Activated CD4-positive, alpha-beta T cell treated with anti-CD3 and anti-CD28 coated beads, Interleukin-2, amount 50 U/mL, for 16 hours (primary cell): ENCODE measurements at regions not wholly inside any gene's neighbourhood (a gene's known extent, or its start where the extent isn't known, plus 50 kb on each side); places are given as distances from the start of the nearest gene placed in this dataset.

Experiments used
- DNase-seq: peaks from one replicate; pipeline ENCODE4 v3.0.0-alpha.2; 2020

DNA sequence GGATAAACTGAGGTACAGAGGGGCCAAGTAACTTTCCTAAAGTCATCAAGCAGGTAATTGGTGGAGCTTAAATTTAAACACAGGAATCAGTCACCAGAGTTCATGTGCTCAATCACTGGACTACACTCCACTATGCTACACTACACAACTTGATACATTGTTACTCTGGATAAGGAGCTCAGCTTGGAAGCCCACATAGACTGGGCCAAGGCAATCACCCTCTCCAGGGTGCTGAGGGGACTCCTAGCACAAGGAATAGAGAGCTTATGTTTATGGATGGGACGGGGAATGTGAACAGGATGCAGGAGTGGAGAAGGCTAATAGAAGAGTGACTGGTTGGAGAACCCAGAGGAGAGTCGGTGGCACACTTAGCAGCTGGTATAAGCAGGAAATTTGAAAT lies 113.5 kb upstream of the NFIB start:
- DNase-seq: no peak

DNA sequence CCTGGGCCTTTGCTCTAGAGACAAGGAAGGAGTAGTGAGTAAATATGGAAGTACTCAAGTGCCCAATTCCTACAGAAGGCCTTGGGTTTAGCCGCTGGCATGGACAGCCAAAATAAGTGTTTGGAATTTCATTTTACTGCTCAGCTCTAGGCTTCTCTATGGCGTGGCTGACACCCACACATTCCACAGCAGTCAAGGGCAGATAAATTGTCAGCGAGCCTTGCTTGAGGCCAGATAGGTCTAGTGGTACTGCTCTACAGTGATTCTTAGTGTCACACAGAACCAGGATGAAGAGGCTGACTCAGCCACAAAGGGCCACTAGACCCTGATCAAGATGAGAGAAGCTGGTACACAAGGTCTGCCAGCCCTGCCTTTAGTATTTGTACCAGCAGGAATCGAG lies 111.0 kb upstream of the NFIB start:
- DNase-seq: no peak

DNA sequence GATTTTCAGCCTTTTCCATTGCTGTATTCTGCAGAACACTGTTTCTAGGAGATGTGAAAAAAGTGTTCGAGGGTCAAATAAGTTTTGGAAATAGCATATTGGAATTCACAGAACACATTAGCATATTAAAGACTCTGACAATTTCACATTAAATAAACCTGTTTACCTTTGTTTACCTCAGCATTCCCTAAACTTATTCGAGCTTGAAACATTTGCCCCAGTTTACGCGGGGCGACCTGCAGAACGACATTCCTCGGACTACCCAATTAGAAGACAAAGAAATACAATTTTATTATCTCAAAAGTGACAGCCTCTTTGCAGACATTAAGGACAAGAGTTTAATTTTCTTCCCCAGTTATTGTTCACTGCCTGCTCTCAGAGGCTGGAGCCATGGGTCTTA lies 110.3 kb upstream of the NFIB start:
- no peak for DNase-seq

DNA sequence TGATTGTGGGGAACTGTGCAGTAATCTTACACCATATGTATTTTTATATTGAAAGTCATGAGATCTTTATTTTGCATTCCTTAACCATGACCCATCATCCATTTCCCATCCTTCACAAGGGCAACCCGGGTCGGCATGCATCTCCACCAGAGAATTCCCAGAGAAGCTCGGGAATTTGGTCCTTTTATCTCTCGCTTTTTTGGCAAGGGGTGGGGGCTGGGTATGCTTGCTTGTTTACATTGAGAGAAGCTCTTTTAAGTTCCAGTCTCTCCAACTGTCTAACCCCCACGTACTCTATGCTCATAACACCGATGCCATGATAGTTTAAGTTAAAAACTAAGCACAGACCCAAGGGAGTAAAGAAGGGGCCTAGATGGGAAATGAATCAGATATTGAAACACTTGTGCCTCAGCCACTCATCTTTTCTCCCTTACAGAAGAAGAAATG lies 109.9 kb upstream of the NFIB start:
- no peak for DNase-seq

GRCh38 chr9:14421291-14421690 lies 107.3 kb upstream of the NFIB start:
- DNase-seq: no peak

- no peak for DNase-seq
Observed at GRCh38 chr9:14418941-14419937, 105.3 kb upstream of the NFIB start.

DNA sequence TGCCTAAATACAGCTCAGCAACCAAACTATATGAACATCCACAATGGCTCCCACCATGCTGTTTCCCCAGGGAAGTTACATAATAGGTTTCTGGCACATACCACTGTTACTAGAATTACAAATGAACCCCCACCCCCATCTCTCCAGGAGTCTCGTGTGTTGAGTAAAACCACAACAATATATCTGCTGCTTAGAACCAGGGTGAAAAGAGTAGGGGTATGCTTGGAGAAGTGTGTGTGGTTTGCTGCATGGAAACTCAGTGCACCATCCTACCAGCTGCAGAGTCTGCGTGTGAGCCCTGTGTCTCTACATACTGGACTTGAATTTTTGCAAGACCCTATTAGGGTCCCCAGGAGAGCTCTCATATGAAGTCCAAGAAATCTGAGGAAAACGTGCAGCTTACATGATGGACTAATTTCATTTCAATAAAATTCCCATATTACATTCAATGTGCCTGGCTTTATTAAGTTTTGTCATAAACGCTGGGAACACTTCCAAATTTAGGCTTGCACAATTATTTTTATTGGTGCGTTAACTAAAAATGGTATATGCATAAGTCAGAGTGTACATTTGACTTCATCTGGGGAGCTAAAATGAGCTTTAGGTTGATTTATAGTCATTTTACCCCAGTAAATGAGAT lies 104.5 kb upstream of the NFIB start:
- no peak for DNase-seq

DNA sequence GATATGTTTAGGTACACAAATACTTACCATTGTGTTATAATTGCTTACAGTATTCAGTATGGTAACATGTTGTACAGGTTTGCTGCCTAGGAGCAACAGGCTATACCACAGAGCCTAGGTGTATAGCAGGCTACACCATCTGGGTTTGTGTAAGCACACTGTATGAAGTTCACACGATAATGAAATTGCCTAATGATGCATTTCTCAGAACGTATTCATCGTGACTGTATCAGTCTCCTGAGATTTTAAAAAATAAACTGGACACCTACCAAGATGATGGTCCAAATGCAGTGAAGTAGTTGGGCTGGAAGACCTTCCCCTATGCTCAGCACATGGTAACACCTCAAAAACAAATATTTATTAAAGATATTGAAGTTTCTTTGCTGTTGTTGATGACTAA lies 103.3 kb upstream of the NFIB start:
- no peak for DNase-seq

DNA sequence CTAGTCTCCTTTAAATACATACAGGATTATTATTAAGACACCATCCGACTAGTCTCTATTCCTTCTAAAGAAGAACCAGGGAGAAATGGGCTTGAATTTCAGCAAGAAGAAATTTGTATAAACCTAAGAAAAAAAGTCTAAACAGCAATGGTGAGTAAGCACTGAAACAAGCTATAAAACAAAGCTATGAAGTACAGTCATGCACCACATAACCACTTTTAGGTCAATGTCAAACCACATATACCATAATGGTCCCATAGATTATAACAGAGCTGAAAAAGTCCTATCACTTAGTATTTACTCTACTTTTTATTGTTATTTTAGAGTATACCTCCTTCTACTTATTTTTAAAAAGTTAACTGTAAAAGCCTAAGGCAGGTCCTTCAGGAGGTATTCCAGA lies 102.0 kb upstream of the NFIB start:
- DNase-seq: no peak

DNA sequence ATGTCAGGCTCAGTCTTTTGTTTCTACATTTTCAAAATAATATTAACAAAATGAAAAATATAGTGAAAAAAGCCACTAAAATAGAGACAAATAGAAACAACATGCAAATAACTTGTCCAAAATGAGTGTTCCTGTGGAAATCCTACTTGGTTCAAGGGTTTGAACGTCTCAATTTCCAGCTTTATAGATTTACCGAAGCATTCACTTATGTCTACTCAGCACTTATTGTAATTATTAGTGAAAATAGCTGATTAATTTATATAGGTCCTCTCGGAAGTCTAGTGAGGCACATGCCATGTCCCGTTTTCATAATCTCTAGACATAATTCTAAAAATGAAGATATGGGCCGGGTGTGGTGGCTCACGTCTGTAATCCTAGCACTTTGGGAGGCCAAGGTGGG lies 99.9 kb upstream of the NFIB start:
- no peak for DNase-seq

GRCh38 chr9:14412775-14413174 lies 98.8 kb upstream of the NFIB start:
- DNase-seq: no peak

DNA sequence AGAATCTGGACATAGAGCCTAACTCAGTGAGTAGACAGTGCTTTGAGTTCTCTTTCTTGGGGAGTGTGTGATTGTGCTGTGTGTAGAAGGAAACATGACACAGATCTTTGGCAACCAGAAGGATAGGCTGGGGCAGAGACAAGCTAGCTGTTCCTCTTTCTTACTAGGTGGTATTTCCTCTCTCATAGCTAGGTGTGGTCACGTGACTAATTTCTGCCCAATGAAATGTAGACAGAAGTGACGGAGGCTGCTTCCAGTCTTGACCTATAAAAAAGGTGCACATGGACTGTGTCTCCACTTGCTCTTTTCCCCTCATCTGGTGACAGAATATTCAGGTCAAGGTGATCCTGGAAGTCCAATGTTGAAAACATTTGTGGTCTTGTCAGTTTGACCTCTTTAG lies 92.5 kb upstream of the NFIB start:
- no peak for DNase-seq

- no peak for DNase-seq
Observed at GRCh38 chr9:14405176-14405706, 91.3 kb upstream of the NFIB start.

DNA sequence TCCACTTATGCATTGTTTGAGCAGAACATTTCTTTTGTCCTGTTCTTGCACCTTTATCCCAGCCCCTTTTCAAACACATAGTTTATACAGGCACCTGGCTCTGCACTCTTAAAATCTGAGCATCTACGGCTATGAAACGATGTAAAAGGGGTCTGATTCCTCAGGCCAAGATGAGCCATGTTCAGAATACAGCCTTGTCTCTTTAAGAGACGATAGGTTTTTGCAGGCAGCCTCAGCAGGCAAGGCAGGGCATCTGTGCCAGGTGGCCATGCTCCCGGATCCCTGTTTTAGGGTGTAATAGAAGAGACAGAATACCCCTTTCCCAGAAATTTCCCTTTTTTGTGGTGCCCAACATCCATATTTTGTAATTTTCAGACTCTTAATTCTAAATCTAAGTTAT lies 89.1 kb upstream of the NFIB start:
- DNase-seq: no peak

- no peak for DNase-seq
Observed at GRCh38 chr9:14402583-14402982, 88.6 kb upstream of the NFIB start.

GRCh38 chr9:14401911-14402310 lies 88.0 kb upstream of the NFIB start:
- DNase-seq: no peak

DNA sequence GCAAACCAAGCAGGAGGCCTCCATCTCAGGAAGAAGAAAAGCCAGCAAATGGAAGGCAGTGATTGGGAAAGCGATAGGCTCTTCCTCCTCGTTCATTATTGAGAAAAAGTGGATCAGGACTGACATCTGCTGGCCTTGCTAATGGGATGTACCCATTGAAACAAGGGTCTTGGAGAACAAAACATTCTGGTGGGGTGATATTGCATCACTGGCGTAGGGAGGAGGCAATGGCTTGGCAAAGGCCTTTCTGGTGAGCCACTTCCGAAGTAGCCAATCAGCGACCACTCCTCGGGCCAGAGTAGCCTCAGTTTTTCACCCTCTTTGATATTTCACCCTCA lies 86.7 kb upstream of the NFIB start:
- DNase-seq: no peak

- DNase-seq: no peak
Observed at GRCh38 chr9:14399756-14400657, 86.1 kb upstream of the NFIB start.

DNA sequence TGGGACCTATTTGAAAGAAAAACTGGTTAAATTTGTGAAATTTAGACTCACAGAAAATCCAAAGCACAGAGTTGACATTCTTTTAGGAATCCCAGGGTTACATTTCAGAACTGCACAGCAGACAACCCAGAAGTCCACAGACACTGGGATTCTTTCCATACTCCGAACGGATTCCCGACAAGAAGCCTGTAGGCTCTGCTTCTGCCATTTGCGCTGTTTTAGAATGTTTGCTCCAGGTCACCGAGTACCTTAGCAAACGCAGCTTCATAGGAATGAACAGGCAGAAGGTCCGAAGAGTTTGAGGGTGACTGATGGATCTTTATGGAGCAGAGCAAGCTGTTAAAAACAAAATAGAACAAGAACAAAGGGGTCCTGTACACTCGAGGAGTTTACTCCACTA lies 84.5 kb upstream of the NFIB start:
- DNase-seq: no peak

DNA sequence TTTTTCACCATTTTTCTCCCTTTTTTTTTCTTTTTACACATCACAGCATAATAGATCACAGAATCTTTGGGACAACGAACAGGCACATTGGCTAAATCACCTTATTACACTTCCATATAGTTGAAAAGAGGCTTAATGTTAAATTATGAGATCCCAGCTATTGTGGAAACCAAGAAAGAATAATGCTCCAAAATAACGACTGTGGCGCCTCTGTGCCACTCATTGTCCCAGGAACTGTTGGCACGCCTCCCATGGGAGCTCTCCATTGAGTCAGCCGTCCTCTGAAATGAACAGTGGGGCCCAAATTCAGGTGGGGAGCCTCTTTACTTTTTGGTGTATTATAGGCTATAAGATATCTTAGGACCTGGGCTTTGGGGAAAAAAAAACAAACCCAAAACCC lies 82.2 kb upstream of the NFIB start:
- no peak for DNase-seq

DNA sequence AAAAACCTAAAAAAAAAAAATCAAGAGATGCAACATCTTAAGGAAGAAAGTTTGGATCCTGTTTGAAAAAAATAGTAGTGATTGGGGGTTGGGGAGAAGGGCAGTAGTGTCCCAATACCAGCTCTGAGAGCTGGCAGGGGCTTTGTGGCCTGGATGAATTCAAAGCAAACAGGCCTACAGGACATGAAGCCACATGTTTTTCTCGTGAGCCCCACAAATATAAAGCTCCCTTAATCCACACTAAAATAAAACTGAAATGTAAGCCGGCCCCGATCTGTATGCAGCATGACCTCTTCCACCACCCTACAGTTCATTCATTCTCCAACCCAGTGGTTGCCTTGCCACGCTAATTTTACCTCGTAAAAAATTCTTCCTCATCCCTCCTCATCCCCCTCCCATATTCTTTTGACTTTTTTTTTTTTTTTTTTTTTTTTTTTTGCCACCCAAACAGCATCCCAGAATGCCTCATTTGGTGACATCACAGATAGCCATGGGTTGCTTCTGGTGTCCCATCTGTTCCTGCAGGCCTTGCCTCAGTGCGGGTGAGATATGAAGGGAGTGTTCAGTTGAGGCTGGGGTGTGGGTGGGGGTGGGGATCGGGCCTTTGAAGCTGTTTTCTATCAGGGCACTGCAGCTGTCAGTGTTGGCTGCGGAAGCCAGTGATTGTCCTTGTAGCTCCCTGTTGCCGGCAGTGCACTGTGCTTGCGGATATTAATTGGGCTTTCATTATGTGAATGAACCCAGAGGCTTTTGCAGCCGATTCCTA lies 81.6 kb upstream of the NFIB start:
- DNase-seq: no peak

- DNase-seq: no peak
Observed at GRCh38 chr9:14393418-14393817, 79.5 kb upstream of the NFIB start.
